NCI-H1436 treated with DMSO at 0.1 percent for 48 hours (cell line): ENCODE measurements at regions not wholly inside any gene's neighbourhood (a gene's known extent, or its start where the extent isn't known, plus 50 kb on each side); places are given as distances from the start of the nearest gene placed in this dataset.
"Not testable (repeated sequence)": the region's sequence is repeated elsewhere in the genome, so short reads cannot be mapped to it uniquely, and the experiment has no call there.

Experiments used
- DNase-seq: peaks from one replicate; lab custom pipeline; 2025; lab: John Stamatoyannopoulos, UW

DNA sequence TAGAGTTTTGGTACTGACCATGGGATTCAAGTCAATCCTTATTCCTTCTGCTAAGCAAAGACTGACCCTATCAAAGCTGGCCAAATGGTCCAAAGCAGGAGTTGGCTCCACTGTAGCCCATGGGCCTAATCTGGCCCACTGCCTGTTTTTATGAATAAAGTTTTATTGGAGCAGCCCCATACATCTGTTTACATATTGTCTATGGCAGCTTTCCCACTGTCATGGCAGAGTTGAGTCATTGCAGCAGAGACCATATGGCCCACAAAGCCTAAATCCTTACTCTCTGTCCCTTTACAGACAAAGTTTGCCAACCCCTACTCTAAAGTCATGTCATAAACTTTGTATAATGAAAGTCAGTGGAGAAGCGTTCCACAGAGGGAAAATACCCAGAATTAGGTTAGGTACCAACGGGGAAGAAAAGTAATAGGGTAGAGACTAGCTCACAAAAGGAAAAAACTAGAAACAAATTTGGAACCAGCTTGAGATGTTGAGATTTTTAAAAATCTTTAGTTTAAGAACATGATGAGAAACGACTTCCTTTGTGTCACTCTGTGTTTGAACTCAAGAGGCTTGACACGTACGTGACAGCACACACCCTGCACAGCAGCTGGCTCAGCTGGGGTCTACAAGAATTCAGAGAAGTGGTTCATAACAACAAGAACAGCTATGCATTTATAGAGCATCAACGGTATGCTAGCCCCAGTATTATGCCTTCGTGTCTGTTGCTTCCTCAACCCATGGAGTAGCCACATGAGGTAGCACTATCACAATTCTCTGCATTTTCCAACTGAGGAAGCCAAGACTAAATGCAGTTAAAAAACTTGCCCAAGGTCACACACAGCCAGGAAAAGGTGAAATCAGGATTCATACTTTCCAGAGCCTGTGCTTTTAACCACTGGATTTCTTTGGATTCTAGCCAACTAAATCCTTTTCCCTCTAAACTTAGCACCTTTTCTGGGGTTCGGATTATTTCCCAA lies 198.9 kb upstream of the WWC1 start:
- DNase-seq, result no peak

DNA sequence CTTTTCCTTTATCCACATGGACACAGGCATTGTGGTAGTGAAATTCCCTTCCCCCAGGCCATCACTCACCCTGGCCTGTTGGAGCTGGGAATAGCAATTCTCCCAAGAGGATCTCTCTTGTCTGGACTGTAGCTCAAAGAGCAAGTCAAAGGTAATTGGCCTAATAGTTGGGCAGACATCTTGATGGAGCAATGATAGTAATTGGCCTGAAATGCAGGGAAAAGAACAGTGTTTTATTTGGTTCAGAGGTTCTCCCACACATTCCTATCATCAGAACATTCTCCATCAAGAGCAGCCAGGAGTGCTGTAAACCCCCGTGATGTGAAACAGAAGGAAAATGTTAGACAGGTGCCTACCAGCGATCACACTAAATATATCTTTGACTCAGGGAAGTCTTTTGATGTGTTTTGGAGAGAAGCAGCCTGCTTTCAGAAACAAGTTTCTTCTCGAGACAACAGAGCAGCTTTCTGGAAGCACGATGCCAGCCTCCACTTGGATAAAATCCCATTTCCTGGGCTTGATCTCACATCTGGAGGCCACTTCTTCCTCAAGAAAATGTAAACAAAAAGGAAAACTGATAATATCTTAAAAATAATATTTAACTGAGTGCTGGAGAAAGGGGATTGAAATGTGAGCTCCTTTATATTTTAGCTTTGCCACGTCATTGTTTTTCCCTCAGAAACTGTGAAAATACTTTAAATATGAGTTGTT lies 198.1 kb upstream of the WWC1 start:
- no peak for DNase-seq

DNA sequence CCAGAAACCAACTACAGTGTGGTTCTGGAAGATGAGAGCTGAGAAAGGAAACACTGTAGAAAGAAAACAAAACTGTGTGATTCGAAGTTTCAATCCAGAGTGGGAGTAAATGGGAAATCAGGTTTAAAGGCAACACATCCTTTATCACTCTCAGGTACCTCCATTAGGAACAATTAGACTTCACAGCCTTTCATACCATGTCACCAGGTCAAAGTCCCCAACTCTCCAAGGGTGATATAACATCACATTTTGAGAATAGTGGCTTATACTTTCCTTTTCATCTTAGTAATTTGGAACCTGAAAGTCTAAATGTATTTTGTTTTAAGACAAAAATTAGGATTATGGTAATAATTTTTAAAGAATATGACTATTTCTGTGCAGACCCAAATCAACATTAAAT lies 194.9 kb upstream of the WWC1 start:
- DNase-seq, result no peak

DNA sequence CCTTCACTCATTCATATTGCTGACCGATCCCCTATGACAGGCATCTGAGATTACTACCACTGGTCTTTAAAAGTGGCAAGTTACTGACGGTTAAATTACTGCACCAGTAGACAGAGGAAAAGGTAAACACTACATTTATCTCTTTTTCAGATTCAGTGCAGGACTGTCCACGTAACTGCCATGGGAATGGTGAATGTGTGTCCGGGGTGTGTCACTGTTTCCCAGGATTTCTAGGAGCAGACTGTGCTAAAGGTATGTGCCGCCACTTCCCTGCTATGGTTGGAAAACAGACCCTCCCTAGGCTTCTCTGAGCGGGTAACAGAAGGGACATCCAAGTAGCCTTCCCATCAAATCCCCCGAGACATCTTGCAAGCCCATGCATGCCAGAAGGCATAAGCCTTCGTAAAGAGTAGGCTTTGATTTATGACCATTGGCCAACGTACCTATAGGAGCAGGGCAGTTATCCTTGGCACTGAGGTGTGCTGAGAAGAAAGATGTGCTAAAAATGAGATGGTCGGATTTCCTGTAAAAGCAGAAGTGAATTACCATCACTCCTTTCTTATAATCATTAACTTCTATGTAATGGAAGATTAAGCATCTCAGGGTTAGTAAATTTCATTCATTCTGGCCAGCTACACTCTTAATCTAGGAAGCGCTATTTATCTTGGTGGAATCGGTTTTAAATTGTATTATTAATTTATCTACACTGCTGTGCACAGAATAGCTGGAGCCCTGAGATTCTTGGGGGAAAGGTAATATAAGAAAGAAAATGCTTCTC lies 193.4 kb upstream of the WWC1 start:
- no peak for DNase-seq

DNA sequence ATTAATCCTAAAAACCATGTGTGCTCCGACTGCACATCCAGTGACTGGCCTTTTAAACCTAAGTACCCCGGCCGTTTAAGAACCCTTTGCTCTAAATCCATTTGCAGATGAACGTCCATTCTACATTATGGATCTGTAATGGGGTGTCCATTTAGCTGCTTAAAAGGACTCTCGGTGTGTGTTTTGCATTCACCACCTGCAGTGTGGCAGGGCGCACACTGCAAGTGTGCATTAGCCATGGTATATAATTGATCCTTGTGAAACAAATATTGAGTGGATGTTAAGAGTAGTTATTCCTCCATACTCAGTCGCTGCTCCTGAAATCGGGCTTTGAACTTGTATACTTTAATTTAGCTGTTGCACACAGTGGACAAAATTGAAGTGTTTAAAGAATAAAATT lies 190.1 kb upstream of the WWC1 start:
- DNase-seq, result no peak

DNA sequence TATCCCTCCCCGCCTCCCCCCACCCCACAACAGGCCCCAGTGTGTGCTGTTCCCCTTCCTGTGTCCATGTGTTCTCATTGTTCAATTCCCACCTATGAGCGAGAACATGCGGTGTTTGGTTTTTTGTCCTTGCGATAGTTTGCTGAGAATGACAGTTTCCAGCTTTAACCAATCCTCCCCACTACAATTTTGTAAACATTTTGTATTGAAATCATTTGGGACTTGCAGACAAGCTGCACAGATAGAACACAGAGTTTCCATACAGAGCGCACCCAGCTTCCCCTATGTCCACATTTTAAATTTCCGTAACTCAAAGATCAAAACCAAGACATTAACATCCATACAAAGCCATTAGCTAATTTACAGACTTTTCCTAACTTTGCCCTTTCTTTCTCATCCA lies 188.4 kb upstream of the WWC1 start:
- DNase-seq, result not testable (repeated sequence)

DNA sequence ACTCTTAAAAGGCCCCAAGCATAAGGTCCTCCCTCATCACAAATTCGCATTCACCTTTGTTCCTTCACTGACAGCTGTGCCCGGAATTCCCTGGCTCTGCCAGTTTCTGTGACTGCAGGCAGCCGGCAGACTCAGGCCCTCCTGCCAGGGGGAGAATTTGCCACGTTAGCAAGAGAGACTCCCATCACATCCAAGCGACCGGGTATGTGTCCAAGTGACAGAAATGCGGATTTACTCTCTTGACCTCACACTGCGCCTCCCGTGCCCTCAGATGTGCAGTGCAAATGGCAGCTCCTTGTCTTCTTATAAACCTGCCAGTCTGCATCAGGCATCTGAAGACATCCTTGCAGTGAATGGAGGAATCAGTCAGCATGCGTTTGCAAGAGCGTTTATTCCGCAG lies 187.1 kb upstream of the WWC1 start:
- no peak for DNase-seq

DNA sequence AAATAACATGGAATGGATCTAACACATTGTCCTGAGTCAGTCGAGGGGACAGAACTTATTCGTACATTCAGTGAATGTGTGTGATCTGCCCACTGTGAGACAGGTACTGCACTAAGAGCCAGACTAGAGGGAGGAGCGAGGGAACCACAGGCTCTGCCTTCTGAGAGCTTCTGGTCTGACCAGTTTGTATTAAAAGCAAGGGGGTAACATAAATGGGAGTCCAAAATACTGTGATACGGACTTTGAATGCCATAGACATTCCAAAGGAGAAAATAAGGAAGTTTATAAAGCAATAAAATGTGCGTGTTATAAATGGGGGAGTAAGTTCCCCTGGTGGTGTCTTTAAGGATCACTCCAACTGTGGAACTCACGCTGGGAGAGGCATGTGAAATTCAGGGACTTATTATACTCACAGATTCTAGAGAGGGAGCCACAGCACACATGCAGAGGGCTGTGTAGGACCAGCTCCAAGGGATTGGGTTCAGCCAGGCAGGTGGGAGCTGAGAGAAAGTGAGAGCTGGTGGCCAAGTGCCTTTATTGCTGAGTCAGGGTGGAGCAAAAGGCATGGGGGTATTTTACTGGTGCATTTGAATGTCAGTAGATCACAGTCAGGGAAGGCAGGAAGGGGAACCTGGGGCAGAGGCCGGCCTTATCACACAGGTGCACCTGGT lies 186.5 kb upstream of the WWC1 start:
- DNase-seq, result no peak

DNA sequence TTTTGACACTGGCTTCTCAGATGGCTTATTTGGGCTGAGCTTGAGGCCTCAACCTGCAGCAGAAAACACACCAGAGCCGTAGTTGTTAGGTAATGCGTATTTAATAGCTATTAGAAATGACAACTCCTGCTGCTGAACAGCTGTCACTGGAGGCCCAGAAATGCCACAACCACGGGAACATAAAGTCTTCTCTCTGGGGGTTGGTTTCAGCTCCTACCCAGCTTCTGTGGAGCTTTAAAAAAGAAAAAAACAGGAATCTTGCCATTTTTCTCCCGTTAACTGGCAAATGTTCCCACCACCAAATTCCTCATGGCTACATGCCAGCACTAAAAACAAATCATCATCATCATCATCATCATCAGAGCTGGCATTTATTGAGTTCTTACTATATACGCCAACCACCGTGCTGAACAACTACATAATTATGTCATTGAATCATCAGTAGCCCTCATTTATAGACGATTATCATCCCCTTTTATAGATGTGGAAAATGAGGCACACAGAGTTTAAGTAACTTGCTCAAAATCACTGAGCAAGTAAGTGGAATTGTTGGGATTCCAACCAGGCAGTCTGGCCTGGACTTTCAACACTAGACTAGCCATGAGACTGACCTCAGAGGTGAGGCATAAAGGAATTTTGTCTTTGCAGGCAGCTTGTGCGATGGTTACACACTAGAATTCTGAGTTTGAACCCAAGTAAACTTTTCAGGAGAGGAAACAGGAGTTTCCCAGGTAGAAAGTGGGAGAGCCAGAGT lies 185.3 kb upstream of the WWC1 start:
- no peak for DNase-seq

DNA sequence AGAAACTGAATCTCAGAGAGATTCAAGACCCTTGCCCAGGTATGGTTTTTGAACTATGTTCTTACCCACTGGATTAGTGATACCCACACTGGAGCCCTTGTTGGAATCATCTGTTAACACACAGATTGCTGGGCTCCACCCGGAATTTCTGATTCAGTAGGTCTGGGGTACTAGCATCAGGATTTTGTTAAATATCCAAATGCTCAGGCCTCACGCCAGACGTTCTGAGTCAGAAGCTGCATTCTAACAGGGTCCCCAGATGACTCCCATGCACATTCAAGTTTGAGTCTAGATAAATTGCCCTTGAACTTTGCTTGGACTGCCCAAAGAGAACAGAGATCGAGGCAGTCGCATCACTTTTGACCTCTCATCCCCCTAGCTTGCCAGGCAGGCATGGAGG lies 182.0 kb upstream of the WWC1 start:
- no peak for DNase-seq

DNA sequence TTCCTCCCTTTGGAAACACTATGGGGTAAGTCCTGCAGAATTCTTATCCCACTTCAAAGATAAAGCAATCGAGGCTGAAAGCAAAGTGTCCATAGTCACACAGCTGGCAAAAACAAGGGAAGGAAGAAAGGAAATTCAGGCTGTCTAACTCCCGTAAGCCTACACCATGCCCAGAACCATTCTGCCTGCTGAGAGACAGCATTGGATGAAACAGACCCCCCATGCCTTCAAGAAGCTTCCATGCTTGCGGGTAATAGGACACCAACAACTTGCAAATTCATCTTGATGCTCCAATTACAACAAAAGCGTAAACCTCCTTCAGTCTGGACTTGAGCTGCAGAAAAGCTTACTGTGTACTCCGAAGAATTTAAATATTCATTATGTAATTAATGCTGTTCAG lies 181.1 kb upstream of the WWC1 start:
- no peak for DNase-seq

DNA sequence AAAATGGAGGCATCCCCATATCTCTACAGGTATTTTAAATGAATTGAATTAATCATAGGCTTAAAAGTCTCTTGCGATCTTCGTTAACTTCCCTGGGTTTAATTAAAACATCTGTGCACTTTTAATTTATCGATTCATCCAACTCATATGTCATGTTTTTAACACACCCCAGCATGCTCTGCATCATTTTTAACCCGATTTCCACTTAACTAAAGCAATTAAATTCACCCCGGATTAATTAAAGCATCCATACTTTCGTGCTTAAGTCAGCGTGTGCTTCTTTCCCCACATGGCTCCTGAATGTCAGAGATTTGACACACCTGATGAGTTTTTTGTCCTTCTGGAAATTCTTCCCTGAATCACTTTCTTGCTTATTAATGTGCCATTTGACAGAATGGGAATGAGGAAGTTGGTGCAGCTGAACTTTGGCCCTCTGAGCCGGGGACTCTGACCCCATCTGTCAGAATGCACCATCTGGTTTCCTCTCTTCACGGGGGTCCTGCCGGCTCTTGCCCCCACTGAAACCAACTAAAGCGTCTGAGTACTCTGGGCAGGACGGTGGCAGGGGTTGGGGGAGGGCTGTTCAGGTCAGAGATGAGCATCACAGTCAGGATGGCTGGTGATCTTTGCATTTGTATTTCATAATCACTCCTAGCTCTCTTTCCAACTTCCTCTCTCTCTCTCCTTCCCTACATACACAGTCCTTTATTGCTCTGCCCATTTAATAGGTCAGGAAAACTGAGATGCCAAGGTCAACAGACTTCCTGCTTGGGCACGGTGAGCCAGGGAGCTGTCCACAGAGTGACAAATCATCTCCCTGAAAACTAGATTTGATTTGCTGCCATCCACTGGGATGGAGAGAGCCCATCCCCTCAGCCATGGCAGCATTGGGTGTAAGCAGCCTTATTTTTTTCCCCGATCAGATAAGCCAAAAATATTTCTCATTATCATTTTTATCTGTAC lies 180.3 kb upstream of the WWC1 start:
- DNase-seq, result no peak

DNA sequence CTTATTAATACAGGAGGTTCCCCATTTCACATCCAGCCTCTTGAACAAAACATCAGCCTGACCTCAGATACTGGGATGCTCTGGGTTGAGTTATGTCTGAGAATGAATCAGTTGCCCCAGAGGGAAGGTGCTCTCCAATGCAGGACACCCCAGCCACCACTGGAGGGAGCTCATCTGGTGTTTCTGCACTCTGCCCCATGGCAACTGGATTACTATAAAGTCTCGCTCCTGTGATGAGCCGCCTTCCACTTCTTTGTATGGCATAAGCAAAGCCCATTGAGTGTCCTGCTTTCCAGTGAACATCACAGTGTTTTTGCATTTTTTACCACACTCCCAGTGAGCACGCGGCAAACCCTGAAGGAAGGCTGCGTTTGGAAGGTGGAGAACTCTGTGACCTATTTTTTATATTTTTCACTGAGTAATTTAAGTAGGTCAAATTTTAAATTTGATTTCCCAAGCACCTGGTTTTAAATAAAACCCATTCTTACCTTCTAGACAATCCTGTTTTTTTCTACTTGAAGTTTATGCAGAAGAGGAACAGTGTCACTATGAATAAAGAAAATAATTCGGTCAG lies 176.9 kb upstream of the WWC1 start:
- DNase-seq, result no peak

DNA sequence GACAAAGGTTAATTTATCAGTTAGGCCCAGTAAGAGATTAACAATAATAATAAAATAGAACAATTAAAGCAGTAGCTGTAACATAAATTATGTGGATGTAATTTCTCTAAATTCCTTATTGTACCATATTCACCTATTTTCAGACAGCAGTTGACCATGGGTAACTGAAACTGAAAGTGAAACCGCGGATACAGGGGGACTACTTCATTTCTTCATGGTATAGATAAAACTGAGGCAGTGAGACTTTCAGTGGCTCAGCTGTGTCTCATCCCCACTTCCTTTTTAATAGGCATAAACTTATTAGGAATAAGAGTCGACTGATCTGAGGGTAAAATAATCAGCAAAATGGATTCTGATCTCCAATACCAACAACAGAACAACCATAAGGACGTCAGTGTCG lies 174.0 kb upstream of the WWC1 start:
- DNase-seq, result no peak

DNA sequence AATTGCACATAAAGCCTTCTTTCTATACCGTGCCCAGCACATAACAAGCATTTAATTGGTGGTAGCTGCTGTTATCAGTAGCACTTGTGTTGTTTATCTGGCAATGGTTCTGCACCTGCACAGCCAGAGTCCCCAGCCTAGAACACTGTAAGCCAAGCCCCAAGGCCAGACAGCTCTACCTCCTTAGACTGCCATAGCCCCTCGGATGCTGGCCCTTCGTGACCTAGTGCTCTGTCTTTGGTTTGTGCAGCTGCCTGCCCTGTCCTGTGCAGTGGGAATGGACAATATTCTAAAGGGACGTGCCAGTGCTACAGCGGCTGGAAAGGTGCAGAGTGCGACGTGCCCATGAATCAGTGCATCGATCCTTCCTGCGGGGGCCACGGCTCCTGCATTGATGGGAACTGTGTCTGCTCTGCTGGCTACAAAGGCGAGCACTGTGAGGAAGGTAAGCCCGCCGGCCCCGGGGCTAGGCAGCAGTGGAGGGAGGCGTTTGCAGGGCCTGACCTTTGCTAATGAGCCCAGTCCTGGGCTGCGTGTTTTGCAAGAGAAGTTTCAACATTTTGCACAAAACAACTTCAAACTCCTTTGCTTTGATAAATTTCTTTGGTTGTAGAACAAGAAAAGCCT lies 173.3 kb upstream of the WWC1 start:
- DNase-seq, result no peak

DNA sequence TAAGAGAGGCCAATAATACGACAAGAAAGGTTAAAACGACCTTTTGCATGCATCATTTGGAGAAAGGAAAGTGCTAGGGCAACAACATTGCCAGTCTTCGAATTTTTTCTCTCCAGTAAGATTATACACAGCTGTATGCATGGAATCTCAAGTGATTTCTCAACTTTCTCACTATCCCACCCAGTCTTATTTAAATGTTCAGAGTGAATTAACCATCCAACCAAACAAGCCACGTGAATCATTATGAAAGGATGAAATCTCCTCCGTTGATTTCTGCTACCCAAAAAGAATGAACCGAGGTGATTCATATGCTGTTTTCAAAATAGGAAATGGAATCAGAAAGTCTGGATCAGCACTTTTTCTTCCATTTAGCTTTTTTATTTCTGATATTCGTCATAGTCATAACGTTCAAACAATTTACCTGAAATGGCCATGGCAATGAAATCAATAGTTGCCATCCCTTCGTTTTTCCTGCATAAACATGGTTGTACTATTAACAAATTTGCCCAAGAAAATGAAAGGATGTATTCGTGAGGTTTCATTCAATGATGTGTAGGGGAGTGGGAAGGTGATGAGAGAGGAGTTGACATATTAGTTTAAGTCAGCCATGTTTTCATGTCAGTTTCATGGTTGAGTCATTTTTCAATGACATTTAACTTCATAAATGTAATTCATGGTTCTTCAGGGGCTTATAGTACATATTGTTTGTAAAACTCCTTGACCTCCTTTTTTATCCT lies 170.9 kb upstream of the WWC1 start:
- no peak for DNase-seq

DNA sequence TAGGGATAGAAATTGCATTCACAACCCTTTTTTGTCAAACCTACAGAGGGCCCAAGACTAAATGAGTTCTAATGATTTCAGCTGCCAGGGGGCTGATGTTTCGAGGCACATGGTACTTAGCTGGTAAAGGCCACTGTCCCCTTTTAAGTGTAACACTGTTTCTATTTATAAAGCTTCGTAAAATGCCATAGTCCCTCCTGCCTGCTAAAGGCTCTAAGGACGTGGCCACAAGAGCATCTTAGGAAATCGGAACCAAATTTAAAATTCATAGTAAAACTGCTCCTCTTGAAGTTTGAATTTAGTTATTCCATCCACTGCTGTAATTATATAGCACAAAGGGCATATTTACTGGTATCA lies 170.3 kb upstream of the WWC1 start:
- DNase-seq, result no peak

DNA sequence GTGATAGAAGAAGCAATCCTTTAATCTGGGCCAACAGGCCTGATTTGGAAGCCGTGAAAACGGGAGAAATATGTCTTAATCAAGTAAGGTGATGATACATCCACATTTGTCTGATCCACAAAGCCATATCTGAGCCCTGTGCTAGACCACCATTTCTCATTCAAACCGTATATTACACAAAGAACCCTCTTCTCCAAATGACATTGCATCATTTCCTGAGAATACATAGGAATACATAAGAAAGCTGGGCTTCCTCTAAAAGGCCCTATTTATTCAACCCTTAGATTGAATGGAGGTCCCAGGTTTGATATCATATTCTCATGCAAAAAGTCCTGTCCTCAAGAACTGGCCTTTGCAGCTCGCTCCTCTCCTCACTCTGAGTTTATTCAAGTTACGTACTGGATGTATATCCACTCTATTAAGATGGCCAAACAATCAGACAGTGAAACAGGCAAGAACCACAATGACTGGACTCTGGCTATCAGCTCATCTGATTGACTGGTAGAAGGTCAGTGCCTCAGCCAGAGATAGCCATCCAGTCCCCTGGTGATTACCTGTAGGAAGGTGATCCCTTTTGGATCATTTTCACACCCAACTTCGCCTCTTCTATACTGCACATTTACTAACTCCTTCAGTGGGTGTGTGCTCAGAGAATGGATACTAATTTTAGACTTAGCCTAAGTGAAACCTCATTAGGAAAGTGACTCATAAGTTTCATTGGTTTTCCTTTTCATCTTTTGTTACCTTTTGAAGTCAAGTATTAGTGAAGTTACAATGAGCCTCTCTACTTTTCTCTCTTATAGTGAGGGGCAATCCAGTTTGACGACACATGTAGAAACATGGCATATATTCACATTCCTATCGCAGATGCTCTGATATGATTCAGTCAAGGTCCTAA lies 167.6 kb upstream of the WWC1 start:
- no peak for DNase-seq
